Prostate gland (tissue), 2 donors: ENCODE measurements at regions not wholly inside any gene's neighbourhood (a gene's known extent, or its start where the extent isn't known, plus 50 kb on each side); places are given as distances from the start of the nearest gene placed in this dataset.

Experiments used
- DNase-seq: peaks from one replicate; pipeline ENCODE4 v3.0.0-alpha.2; 2019; ENCODE audit warnings: low spot score
- H3K27ac ChIP-seq, 2 donors: fragments of 200-600 bp; sonication (generic); 2 replicates each; pipeline ENCODE4 v1.5.1; 2017 to 2019
- H3K27me3 ChIP-seq: fragments of 200-600 bp; sonication (generic); replicated peaks from 2 replicates; pipeline ENCODE4 v1.5.1; 2019; ENCODE audit not compliant: insufficient read depth
- H3K36me3 ChIP-seq, 2 donors: fragments of 200-600 bp; sonication (generic); 1 replicate in 1 of 2; 2 replicates in 1 of 2; pipeline versions ENCODE4 v1.5.1 to v1.8.1; 2017 to 2019
- H3K4me1 ChIP-seq: fragments of 200-600 bp; sonication (generic); replicated peaks from 2 replicates; pipeline ENCODE4 v1.5.1; 2019
- H3K4me3 ChIP-seq, 2 donors: fragments of 200-600 bp; sonication (generic); 2 replicates each; pipeline ENCODE4 v1.5.1; 2017 to 2019
- H3K9me3 ChIP-seq: fragments of 200-600 bp; sonication (generic); 2 replicates; pipeline ENCODE4 v1.5.1; 2017
- CTCF ChIP-seq, 4 experiments: fragments of 200-600 bp in 2 of 4; fragments of 450-650 bp in 2 of 4; sonication (generic) in 2 of 4; IDR thresholded peaks; 1 replicate in 3 of 4; 2 replicates in 1 of 4; pipeline ENCODE4 v1.5.1; 2016 to 2019; ENCODE audit warnings: antibody characterized with exemption in 4 of 4, mild to moderate bottlenecking in 2 of 4, moderate library complexity in 2 of 4
- POLR2A ChIP-seq: fragments of 450-650 bp; IDR thresholded peaks from one replicate; pipeline ENCODE4 v1.6.1; 2016; ENCODE audit warnings: antibody characterized with exemption, mild to moderate bottlenecking
- POLR2AphosphoS5 ChIP-seq: sonication (generic); formaldehyde crosslinking; IDR thresholded peaks from one replicate; pipeline ENCODE4 v1.6.1; 2017; ENCODE audit warnings: antibody characterized with exemption
- WGBS: methylation state at CpG from one replicate; pipeline ENCODE4 v1.1.5; 2018; 5-methylcytosine and 5-hydroxymethylcytosine counted together
- intact Hi-C: fragments of 100-400 bp; cut with DNase I; formaldehyde crosslinking; loops from one replicate; pipeline ENCODE4 v1.14.2; 2022

GRCh38 chr9:126219166-126219565 lies 107.5 kb upstream of the MVB12B start:
- Histone ChIP-seq H3K9me3 (no peaks in the 10 kb centered on the region), H3K27ac (no peak overlapping the region), H3K4me3 (no peak overlapping the region), H3K4me1 (no peaks in the 10 kb centered on the region), H3K27me3 (no peaks in the 10 kb centered on the region), H3K36me3 (no peaks in the 10 kb centered on the region)
- WGBS: 92% methylated on average over 2 of the region's 2 CpGs
- DNase-seq: no peak
- no peak for TF ChIP-seq CTCF (IDR thresholded peaks at IDR 0.05)
- TF ChIP-seq POLR2A: no peak
- no peak for TF ChIP-seq POLR2AphosphoS5
- intact Hi-C loops: no loop called here

GRCh38 chr9:126219648-126220063 lies 107.0 kb upstream of the MVB12B start:
- intact Hi-C loops: loop anchor here (10.0 kb wide), 3 partner anchors 175 to 665 kb away; no protein-coding TSS in a partner anchor
- H3K9me3 ChIP-seq: no peaks in the 10 kb centered on the region
- H3K27ac ChIP-seq: no peak overlapping the region
- no peaks in the 10 kb centered on the region for H3K27me3 ChIP-seq
- TF ChIP-seq POLR2A (no peak), POLR2AphosphoS5 (no peak), CTCF (IDR thresholded peaks at IDR 0.05) (no peak)
- no peaks in the 10 kb centered on the region for H3K36me3 ChIP-seq
- H3K4me1 ChIP-seq: no peaks in the 10 kb centered on the region
- WGBS: 77% methylated on average over 11 of the region's 11 CpGs
- DNase-seq: no peak
- H3K4me3 ChIP-seq: no peak overlapping the region

GRCh38 chr9:126221480-126221879 lies 105.1 kb upstream of the MVB12B start:
- DNase-seq: no peak
- no peaks in the 10 kb centered on the region for H3K36me3 ChIP-seq
- no peaks in the 10 kb centered on the region for H3K9me3 ChIP-seq
- intact Hi-C loops: loop anchor here (10.0 kb wide), 3 partner anchors 173 to 667 kb away; no protein-coding TSS in a partner anchor
- no peak for TF ChIP-seq POLR2AphosphoS5
- no peaks in the 10 kb centered on the region for H3K27me3 ChIP-seq
- WGBS: 93% methylated on average over 2 of the region's 2 CpGs
- no peak overlapping the region for H3K4me3 ChIP-seq
- H3K27ac ChIP-seq: no peak overlapping the region
- H3K4me1 ChIP-seq: no peaks in the 10 kb centered on the region

- no peaks in the 10 kb centered on the region for H3K27me3 ChIP-seq
- DNase-seq: no peak
Measured at GRCh38 chr9:126222363-126222834, 104.2 kb upstream of the MVB12B start.

GRCh38 chr9:126222835-126223431 lies 103.7 kb upstream of the MVB12B start:
- no peaks in the 10 kb centered on the region for H3K4me1 ChIP-seq
- DNase-seq: no peak
- H3K27me3 ChIP-seq: no peaks in the 10 kb centered on the region
- intact Hi-C loops: loop anchor here (10.0 kb wide), 3 partner anchors 172 to 668 kb away; no protein-coding TSS in a partner anchor
- WGBS: 50% methylated on average over 29 of the region's 29 CpGs
- H3K9me3 ChIP-seq: no peaks in the 10 kb centered on the region
- H3K36me3 ChIP-seq: no peaks in the 10 kb centered on the region
- H3K27ac ChIP-seq: no peak overlapping the region
- no peak overlapping the region for H3K4me3 ChIP-seq
- TF ChIP-seq POLR2AphosphoS5 (no peak), POLR2A (no peak), CTCF (IDR thresholded peaks at IDR 0.05) (no peak)

More at GRCh38 chr9:126222363-126222834, 104.2 kb upstream of the MVB12B start:
- no peaks in the 10 kb centered on the region for H3K36me3 ChIP-seq
- H3K9me3 ChIP-seq: no peaks in the 10 kb centered on the region
- intact Hi-C loops: loop anchor here (10.0 kb wide), 3 partner anchors 172 to 668 kb away; no protein-coding TSS in a partner anchor
- H3K4me1 ChIP-seq: no peaks in the 10 kb centered on the region
- WGBS: 14% methylated on average over 24 of the region's 26 CpGs
- no peak overlapping the region for H3K27ac ChIP-seq
- no peak overlapping the region for H3K4me3 ChIP-seq
- TF ChIP-seq CTCF (IDR thresholded peaks at IDR 0.05) (no peak), POLR2A (no peak)
